ENCODE measurements at regions not wholly inside any gene's neighbourhood (a gene's known extent, or its start where the extent isn't known, plus 50 kb on each side); places are given as distances from the start of the nearest gene placed in this dataset.

DNA sequence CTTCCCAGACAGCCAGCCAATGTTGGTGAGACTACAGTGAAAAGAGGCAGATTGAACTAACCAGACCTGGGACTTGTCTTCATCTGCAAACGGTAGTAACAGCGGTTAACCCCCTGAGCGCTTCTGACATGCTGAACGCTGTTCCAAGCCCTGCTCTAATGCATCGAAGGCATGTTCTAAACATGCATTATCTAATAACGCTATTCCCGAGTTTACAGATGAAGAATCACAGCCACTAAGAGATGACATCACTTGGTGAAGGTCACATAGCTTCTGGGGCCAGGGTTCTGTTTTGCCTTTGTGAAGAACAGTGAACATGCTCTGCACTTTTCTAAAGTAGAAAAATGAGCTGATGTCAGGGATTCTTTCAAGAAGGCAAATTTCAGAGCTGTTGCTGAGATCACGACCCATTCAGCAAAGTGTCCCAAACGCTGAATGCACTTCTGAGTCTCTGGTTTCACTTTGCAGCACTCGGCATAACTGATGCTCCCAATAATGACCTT is 56.0 kb downstream of the FOS start:
- Histone ChIP-seq H3K4me2 (no peak overlapping the region), H3K9me2 (ENCODE audit: insufficient read depth) (no peaks in the 10 kb centered on the region), H3K79me2 (replicated peaks; ENCODE audit: insufficient read depth) (no peaks in the 10 kb centered on the region), H3K27ac (ENCODE audit: low read depth) (no peak overlapping the region), H3K4me3 (no peak overlapping the region), H3K36me3 (ENCODE audit: insufficient read depth) (no peaks in the 10 kb centered on the region), H4K20me1 (replicated peaks; ENCODE audit: insufficient read depth) (no peaks in the 10 kb centered on the region), H3K4me1 (ENCODE audit: insufficient read depth) (no peaks in the 10 kb centered on the region; the same call in 1 of the 2 replicates), H2AFZ (peak overlapping the region; percentile 95), H3F3A (replicated peaks; ENCODE audit: low read depth) (no peaks in the 10 kb centered on the region), H3K27me3 (ENCODE audit: insufficient read depth) (no peaks in the 10 kb centered on the region)
- no peak overlapping the region for H3K27ac Mint-ChIP-seq
- no peaks in the 10 kb centered on the region for H3K27me3 Mint-ChIP-seq (ENCODE audit: insufficient read depth, low read depth, poor library complexity)
- no peaks in the 10 kb centered on the region for H3K36me3 Mint-ChIP-seq (ENCODE audit: low read depth)
- no peak overlapping the region for H3K4me3 Mint-ChIP-seq
- ATAC-seq (no peak), DNase-seq (ENCODE audit: low spot score) (no peak)
- H3K9me3 Mint-ChIP-seq, result peaks cover 15% of the 10 kb centered on the region; the same call in 2 of the 3 replicates
- 0 out of 3 replicates have a peak, but pooled peaks cover 5% of the 10 kb centered on the region for H3K4me1 Mint-ChIP-seq
- TF ChIP-seq EZH2 (IDR thresholded peaks at IDR 0.05; ENCODE audit: low read depth, unreplicated experiment), result no peak
- TF ChIP-seq, protein P1, sequence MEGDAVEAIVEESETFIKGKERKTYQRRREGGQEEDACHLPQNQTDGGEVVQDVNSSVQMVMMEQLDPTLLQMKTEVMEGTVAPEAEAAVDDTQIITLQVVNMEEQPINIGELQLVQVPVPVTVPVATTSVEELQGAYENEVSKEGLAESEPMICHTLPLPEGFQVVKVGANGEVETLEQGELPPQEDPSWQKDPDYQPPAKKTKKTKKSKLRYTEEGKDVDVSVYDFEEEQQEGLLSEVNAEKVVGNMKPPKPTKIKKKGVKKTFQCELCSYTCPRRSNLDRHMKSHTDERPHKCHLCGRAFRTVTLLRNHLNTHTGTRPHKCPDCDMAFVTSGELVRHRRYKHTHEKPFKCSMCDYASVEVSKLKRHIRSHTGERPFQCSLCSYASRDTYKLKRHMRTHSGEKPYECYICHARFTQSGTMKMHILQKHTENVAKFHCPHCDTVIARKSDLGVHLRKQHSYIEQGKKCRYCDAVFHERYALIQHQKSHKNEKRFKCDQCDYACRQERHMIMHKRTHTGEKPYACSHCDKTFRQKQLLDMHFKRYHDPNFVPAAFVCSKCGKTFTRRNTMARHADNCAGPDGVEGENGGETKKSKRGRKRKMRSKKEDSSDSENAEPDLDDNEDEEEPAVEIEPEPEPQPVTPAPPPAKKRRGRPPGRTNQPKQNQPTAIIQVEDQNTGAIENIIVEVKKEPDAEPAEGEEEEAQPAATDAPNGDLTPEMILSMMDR (conservative IDR thresholded peaks at IDR 0.05; ENCODE audit: low read depth in 2 of 2), result no peak
- TF ChIP-seq, protein P2, sequence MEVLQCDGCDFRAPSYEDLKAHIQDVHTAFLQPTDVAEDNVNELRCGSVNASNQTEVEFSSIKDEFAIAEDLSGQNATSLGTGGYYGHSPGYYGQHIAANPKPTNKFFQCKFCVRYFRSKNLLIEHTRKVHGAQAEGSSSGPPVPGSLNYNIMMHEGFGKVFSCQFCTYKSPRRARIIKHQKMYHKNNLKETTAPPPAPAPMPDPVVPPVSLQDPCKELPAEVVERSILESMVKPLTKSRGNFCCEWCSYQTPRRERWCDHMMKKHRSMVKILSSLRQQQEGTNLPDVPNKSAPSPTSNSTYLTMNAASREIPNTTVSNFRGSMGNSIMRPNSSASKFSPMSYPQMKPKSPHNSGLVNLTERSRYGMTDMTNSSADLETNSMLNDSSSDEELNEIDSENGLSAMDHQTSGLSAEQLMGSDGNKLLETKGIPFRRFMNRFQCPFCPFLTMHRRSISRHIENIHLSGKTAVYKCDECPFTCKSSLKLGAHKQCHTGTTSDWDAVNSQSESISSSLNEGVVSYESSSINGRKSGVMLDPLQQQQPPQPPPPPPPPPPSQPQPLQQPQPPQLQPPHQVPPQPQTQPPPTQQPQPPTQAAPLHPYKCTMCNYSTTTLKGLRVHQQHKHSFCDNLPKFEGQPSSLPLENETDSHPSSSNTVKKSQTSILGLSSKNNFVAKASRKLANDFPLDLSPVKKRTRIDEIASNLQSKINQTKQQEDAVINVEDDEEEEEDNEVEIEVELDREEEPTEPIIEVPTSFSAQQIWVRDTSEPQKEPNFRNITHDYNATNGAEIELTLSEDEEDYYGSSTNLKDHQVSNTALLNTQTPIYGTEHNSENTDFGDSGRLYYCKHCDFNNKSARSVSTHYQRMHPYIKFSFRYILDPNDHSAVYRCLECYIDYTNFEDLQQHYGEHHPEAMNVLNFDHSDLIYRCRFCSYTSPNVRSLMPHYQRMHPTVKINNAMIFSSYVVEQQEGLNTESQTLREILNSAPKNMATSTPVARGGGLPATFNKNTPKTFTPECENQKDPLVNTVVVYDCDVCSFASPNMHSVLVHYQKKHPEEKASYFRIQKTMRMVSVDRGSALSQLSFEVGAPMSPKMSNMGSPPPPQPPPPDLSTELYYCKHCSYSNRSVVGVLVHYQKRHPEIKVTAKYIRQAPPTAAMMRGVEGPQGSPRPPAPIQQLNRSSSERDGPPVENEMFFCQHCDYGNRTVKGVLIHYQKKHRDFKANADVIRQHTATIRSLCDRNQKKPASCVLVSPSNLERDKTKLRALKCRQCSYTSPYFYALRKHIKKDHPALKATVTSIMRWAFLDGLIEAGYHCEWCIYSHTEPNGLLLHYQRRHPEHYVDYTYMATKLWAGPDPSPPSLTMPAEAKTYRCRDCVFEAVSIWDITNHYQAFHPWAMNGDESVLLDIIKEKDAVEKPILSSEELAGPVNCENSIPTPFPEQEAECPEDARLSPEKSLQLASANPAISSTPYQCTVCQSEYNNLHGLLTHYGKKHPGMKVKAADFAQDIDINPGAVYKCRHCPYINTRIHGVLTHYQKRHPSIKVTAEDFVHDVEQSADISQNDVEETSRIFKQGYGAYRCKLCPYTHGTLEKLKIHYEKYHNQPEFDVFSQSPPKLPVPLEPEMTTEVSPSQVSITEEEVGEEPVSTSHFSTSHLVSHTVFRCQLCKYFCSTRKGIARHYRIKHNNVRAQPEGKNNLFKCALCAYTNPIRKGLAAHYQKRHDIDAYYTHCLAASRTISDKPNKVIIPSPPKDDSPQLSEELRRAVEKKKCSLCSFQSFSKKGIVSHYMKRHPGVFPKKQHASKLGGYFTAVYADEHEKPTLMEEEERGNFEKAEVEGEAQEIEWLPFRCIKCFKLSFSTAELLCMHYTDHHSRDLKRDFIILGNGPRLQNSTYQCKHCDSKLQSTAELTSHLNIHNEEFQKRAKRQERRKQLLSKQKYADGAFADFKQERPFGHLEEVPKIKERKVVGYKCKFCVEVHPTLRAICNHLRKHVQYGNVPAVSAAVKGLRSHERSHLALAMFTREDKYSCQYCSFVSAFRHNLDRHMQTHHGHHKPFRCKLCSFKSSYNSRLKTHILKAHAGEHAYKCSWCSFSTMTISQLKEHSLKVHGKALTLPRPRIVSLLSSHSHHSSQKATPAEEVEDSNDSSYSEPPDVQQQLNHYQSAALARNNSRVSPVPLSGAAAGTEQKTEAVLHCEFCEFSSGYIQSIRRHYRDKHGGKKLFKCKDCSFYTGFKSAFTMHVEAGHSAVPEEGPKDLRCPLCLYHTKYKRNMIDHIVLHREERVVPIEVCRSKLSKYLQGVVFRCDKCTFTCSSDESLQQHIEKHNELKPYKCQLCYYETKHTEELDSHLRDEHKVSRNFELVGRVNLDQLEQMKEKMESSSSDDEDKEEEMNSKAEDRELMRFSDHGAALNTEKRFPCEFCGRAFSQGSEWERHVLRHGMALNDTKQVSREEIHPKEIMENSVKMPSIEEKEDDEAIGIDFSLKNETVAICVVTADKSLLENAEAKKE (CRISPR knock-in tag; IDR thresholded peaks at IDR 0.05), result no peak
- TF ChIP-seq, protein P3, sequence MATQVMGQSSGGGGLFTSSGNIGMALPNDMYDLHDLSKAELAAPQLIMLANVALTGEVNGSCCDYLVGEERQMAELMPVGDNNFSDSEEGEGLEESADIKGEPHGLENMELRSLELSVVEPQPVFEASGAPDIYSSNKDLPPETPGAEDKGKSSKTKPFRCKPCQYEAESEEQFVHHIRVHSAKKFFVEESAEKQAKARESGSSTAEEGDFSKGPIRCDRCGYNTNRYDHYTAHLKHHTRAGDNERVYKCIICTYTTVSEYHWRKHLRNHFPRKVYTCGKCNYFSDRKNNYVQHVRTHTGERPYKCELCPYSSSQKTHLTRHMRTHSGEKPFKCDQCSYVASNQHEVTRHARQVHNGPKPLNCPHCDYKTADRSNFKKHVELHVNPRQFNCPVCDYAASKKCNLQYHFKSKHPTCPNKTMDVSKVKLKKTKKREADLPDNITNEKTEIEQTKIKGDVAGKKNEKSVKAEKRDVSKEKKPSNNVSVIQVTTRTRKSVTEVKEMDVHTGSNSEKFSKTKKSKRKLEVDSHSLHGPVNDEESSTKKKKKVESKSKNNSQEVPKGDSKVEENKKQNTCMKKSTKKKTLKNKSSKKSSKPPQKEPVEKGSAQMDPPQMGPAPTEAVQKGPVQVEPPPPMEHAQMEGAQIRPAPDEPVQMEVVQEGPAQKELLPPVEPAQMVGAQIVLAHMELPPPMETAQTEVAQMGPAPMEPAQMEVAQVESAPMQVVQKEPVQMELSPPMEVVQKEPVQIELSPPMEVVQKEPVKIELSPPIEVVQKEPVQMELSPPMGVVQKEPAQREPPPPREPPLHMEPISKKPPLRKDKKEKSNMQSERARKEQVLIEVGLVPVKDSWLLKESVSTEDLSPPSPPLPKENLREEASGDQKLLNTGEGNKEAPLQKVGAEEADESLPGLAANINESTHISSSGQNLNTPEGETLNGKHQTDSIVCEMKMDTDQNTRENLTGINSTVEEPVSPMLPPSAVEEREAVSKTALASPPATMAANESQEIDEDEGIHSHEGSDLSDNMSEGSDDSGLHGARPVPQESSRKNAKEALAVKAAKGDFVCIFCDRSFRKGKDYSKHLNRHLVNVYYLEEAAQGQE (IDR thresholded peaks at IDR 0.05; ENCODE audit: unreplicated experiment), result no peak
